K562 (cell line): ENCODE measurements at regions not wholly inside any gene's neighbourhood (a gene's known extent, or its start where the extent isn't known, plus 50 kb on each side); places are given as distances from the start of the nearest gene placed in this dataset.

ENCODE experiments used
- ATAC-seq: fragments of 200-7000 bp; cut with Tn5 transposase; 3 replicates; pipeline ENCODE4 v1.9.1; 2020; ENCODE audit warnings: moderate library complexity
- BruUV-seq: library from RNA; stranded (reverse); fragments of 400-500 nt; replicated peaks from 2 replicates; lab custom pipeline; 2021; lab: Mats Ljungman, UMichigan
- CTCF ChIA-PET: fragments of 300-600 bp; formaldehyde crosslinking; extraction: SDS; loops from one replicate; lab custom pipeline; 2021; ENCODE audit warnings: low intra/inter-chr PET ratio; lab: Yijun Ruan, JAX
- POLR2A ChIA-PET: fragments of 300-600, 350-650 bp; sonication (Branson Sonifier 250); formaldehyde crosslinking; extraction: SDS; loops from one replicate; lab custom pipeline; 2021; ENCODE audit warnings: antibody characterized with exemption, inconsistent platforms; lab: Yijun Ruan, JAX
- DNase-seq, 4 experiments: peaks; one replicate each; pipeline versions ENCODE4 v3.0.0 to v3.0.0-alpha.2; 2011 to 2018; ENCODE audit warnings: low spot score in 3 of 4, mixed read lengths in 3 of 4; ENCODE audit errors: extremely low read depth in 1 of 4
- FAIRE-seq: peaks from 2 replicates; lab custom pipeline; 2011; peaks lifted over from hg19 to GRCh38; lab: Jason Lieb, UNC
- H2AFZ ChIP-seq: 2 replicates; pipeline ENCODE4 v1.6.0; 2011; ENCODE audit warnings: low read depth, low read length, control low read depth, inconsistent platforms
- H3K27ac ChIP-seq: fragments of 200-600 bp; 3 replicates; pipeline ENCODE4 v1.8.0; 2011; ENCODE audit warnings: low read depth, mild to moderate bottlenecking, control low read depth, inconsistent platforms, low read length, moderate library complexity, mixed read lengths; ENCODE audit errors: extremely low read depth
- H3K27me3 ChIP-seq, 2 experiments: fragments of 300-600 bp in 1 of 2; 2 replicates in 1 of 2; 3 replicates in 1 of 2; pipeline versions ENCODE4 v1.6.0 to v1.8.0; 2011; ENCODE audit warnings: inconsistent platforms in 2 of 2, low read length in 2 of 2, mild to moderate bottlenecking in 1 of 2, mixed read lengths in 1 of 2, moderate library complexity in 1 of 2; ENCODE audit not compliant: control insufficient read depth in 2 of 2, insufficient read depth in 2 of 2
- H3K36me3 ChIP-seq: fragments of 300-600 bp; 3 replicates; pipeline ENCODE4 v1.8.0; 2011; ENCODE audit warnings: mild to moderate bottlenecking, low read length, inconsistent platforms; ENCODE audit not compliant: control insufficient read depth, insufficient read depth
- H3K4me1 ChIP-seq, 2 experiments: fragments of 200-600 bp in 1 of 2; replicated peaks in 1 of 2; 2 replicates in 1 of 2; 3 replicates in 1 of 2; pipeline versions ENCODE4 v1.5.1 to v1.8.0; 2011; ENCODE audit warnings: inconsistent platforms in 2 of 2, low read length in 2 of 2, mild to moderate bottlenecking in 1 of 2, mixed read lengths in 1 of 2, moderate library complexity in 1 of 2; ENCODE audit not compliant: control insufficient read depth in 2 of 2, insufficient read depth in 2 of 2
- H3K4me2 ChIP-seq: 2 replicates; pipeline ENCODE4 v1.6.1; 2011; ENCODE audit warnings: low read length, control low read depth, inconsistent platforms, mixed read lengths; ENCODE audit not compliant: insufficient read depth
- H3K4me3 ChIP-seq: fragments of 200-600 bp; sonication (generic), shearing (Covaris generic); 2 replicates; pipeline ENCODE4 v1.5.1; 2016; ENCODE audit warnings: control low read depth, inconsistent platforms
- H3K79me2 ChIP-seq: fragments of 200-600 bp; 3 replicates; pipeline ENCODE4 v1.8.0; 2011; ENCODE audit warnings: low read length, inconsistent platforms; ENCODE audit not compliant: control insufficient read depth, insufficient read depth
- H3K9ac ChIP-seq, 2 experiments: 2 replicates each; pipeline versions ENCODE4 v1.6.0 to v1.6.1; 2011; ENCODE audit warnings: low read depth in 2 of 2, low read length in 2 of 2, control low read depth in 1 of 2, inconsistent platforms in 1 of 2, mild to moderate bottlenecking in 1 of 2, mixed read lengths in 1 of 2; ENCODE audit not compliant: insufficient read depth in 1 of 2
- H3K9me1 ChIP-seq: one replicate; pipeline ENCODE4 v1.6.0; 2011; ENCODE audit warnings: inconsistent platforms, mild to moderate bottlenecking, low read length, moderate library complexity; ENCODE audit not compliant: control insufficient read depth, insufficient read depth
- H3K9me3 ChIP-seq: replicated peaks from 2 replicates; pipeline ENCODE4 v1.5.1; 2011; ENCODE audit warnings: low read depth, low read length, inconsistent platforms; ENCODE audit not compliant: control insufficient read depth, insufficient read depth
- H4K20me1 ChIP-seq: replicated peaks from 2 replicates; pipeline ENCODE4 v1.6.1; 2011; ENCODE audit warnings: low read length, inconsistent platforms, mixed read lengths; ENCODE audit not compliant: control insufficient read depth, insufficient read depth
- BRD9 ChIP-seq: fragments of 450-650 bp; IDR thresholded peaks from 2 replicates; pipeline ENCODE4 v1.6.1; 2018; ENCODE audit warnings: low read depth; ENCODE audit not compliant: partially characterized antibody
- CREB5 ChIP-seq: fragments of 250-450 bp; sonication (Bioruptor Pico); IDR thresholded peaks from 2 replicates; pipeline ENCODE4 v1.5.0; 2020; ENCODE audit warnings: mild to moderate bottlenecking
- DPF2 ChIP-seq: fragments of 450-650 bp; IDR thresholded peaks from 2 replicates; pipeline ENCODE4 v1.6.1; 2016
- ELF4 ChIP-seq: fragments of 450-650 bp; formaldehyde crosslinking; IDR thresholded peaks from 2 replicates; pipeline ENCODE4 v1.4.0; 2022; ENCODE audit warnings: missing genetic modification characterization
- FOSL1 ChIP-seq: fragments of 200-800 bp; sonication (Bioruptor generic); conservative IDR thresholded peaks from 2 replicates; pipeline ENCODE4 v1.6.1; 2016; ENCODE audit warnings: missing genetic modification characterization, missing compliant biosample characterization
- FOXJ3 ChIP-seq: sonication (generic); formaldehyde crosslinking; IDR thresholded peaks from 2 replicates; pipeline ENCODE4 v1.4.0; 2020; ENCODE audit warnings: mild to moderate bottlenecking, missing genetic modification reagents
- HSF4 ChIP-seq: fragments of 250-450 bp; sonication (Bioruptor Pico); IDR thresholded peaks from 2 replicates; pipeline ENCODE4 v2.1.2; 2022; ENCODE audit warnings: mild to moderate bottlenecking, moderate library complexity, borderline replicate concordance
- PML ChIP-seq: IDR thresholded peaks from 2 replicates; pipeline ENCODE4 v1.6.1; 2012; ENCODE audit warnings: low read length, inconsistent platforms
- RAD51 ChIP-seq: fragments of 450-650 bp; IDR thresholded peaks from 2 replicates; pipeline ENCODE4 v1.7.1; 2016; ENCODE audit warnings: low read depth, mild to moderate bottlenecking, borderline replicate concordance
- RBM34 ChIP-seq: fragments of 200-400 bp; formaldehyde crosslinking; IDR thresholded peaks from 2 replicates; pipeline ENCODE4 v1.6.1; 2018; ENCODE audit warnings: low read length, borderline replicate concordance; ENCODE audit not compliant: insufficient read depth
- RFX1 ChIP-seq: fragments of 450-650 bp; IDR thresholded peaks from 2 replicates; pipeline ENCODE4 v1.6.1; 2016; ENCODE audit warnings: mild to moderate bottlenecking, moderate library complexity
- SFPQ ChIP-seq: fragments of 200-400 bp; formaldehyde crosslinking; IDR thresholded peaks from 2 replicates; pipeline ENCODE4 v1.6.1; 2017; ENCODE audit warnings: mild to moderate bottlenecking, low read depth, low read length, moderate library complexity
- TCFL5 ChIP-seq: fragments of 250-450 bp; sonication (Bioruptor Pico); conservative IDR thresholded peaks from 2 replicates; pipeline ENCODE4 v1.6.1; 2021; ENCODE audit warnings: mild to moderate bottlenecking, moderate library complexity, matching md5 sums
- TGIF2 ChIP-seq: sonication (generic); formaldehyde crosslinking; IDR thresholded peaks from 2 replicates; pipeline ENCODE4 v1.8.1; 2022; ENCODE audit warnings: mild to moderate bottlenecking, missing genetic modification reagents, moderate library complexity
- ZNF175 ChIP-seq: fragments of 200-800 bp; sonication (Bioruptor generic); IDR thresholded peaks from 2 replicates; pipeline ENCODE4 v1.6.1; 2016; ENCODE audit warnings: low read depth, mild to moderate bottlenecking, missing genetic modification characterization, missing compliant biosample characterization
- ZNF239 ChIP-seq: fragments of 250-450 bp; sonication (Bioruptor Pico); IDR thresholded peaks from 2 replicates; pipeline ENCODE4 v1.4.0; 2020; ENCODE audit warnings: mild to moderate bottlenecking
- ZNF277 ChIP-seq: fragments of 250-450 bp; sonication (Bioruptor Pico); IDR thresholded peaks from 2 replicates; pipeline ENCODE4 v1.8.0; 2022; ENCODE audit warnings: inconsistent platforms, mild to moderate bottlenecking, moderate library complexity, borderline replicate concordance
- ZNF384 ChIP-seq: IDR thresholded peaks from 2 replicates; pipeline ENCODE4 v1.6.1; 2012; ENCODE audit warnings: low read depth, low read length, improper control_type of control experiment
- WGBS: fragments of 100-300 bp; shearing (Covaris generic); methylation state at CpG from one replicate; pipeline ENCODE4 v1.1.6; 2016; ENCODE audit warnings: low coverage, mixed read lengths; ENCODE audit not compliant: insufficient coverage; ENCODE audit errors: missing lambda C conversion rate; 5-methylcytosine and 5-hydroxymethylcytosine counted together
- in situ Hi-C: fragments of 300-500 bp; cut with MboI; formaldehyde crosslinking; loops from 4 replicates; pipeline ENCODE4 v1.15.0; 2018; ENCODE audit warnings: inconsistent platforms, mixed read lengths
- intact Hi-C: fragments of 100-400 bp; cut with micrococcal nuclease; formaldehyde crosslinking; loops from 2 replicates; pipeline ENCODE4 v1.14.2; 2022

GRCh38 chr21:38913120-38913892 is 107.6 kb downstream of the ETS2 start (continued):
- TF ChIP-seq SFPQ: no peak
- no peak for TF ChIP-seq FOXJ3
- TF ChIP-seq ZNF175 (CRISPR knock-in tag): no peak
- peak; percentile 66; the same call in 1 of the 2 replicates for TF ChIP-seq ELF4 (CRISPR knock-in tag)
- peak; percentile 11 for TF ChIP-seq BRD9
- TF ChIP-seq DPF2: peak; percentile 50; the same call in 1 of the 2 replicates
- TF ChIP-seq TCFL5: no peak
- TF ChIP-seq FOSL1 (tag): no peak

- Histone ChIP-seq H3K4me3 (no peak overlapping the region), H3K27ac (no peak overlapping the region), H3K9me3 (no peaks in the 10 kb centered on the region), H3K27me3 (peaks cover 34 to 63% of the 10 kb centered on the region in 2 experiments), H4K20me1 (no peaks in the 10 kb centered on the region), H2AFZ (peak overlapping the region; percentile 7; the same call in 1 of the 2 replicates), H3K4me2 (no peak overlapping the region), H3K9ac (peak overlapping the region in 1 of 2 experiments; percentile 75; a peak in 1 of 4 replicates), H3K4me1 (peaks cover 5 to 12% of the 10 kb centered on the region in 2 experiments; a peak in 4 of 5 replicates), H3K36me3 (no peaks in the 10 kb centered on the region), H3K9me1 (no peaks in the 10 kb centered on the region), H3K79me2 (no peaks in the 10 kb centered on the region)
- no peak for FAIRE-seq
- TF ChIP-seq CREB5 (no peak), RBM34 (no peak), ZNF239 (CRISPR knock-in tag) (no peak), RFX1 (no peak), ZNF384 (no peak), PML (no peak), HSF4 (CRISPR knock-in tag) (no peak), ZNF277 (CRISPR knock-in tag) (no peak), TGIF2 (no peak), RAD51 (no peak)
- 9% methylated on average over 6 of the region's 6 CpGs for WGBS
- ChIA-PET CTCF (no interaction called here), POLR2A (interaction anchor here (0.6 kb wide), 1 partner anchor 13 kb away, joined by 3 read pairs; no protein-coding TSS in a partner anchor)
- in situ Hi-C loops: no loop called here
- DNase-seq: no peak
- peak; percentile 25 for ATAC-seq
- intact Hi-C loops: loop anchor here (10.0 kb wide), 1 partner anchor 108 kb away; the partner anchor contains the start of gene ETS2
- BruUV-seq: no TSS peak
These were observed 107.0 kb downstream of the ETS2 start for GRCh38 chr21:38912789-38913119.
